Activated gamma-delta T cell (primary cell): ENCODE measurements at regions not wholly inside any gene's neighbourhood (a gene's known extent, or its start where the extent isn't known, plus 50 kb on each side); places are given as distances from the start of the nearest gene placed in this dataset.

Experiments used
- DNase-seq: peaks from one replicate; lab custom pipeline; 2025; lab: John Stamatoyannopoulos, UW

GRCh38 chr5:50964746-50965653 lies 298.6 kb downstream of the PARP8 start:
- DNase-seq, result no peak

DNA sequence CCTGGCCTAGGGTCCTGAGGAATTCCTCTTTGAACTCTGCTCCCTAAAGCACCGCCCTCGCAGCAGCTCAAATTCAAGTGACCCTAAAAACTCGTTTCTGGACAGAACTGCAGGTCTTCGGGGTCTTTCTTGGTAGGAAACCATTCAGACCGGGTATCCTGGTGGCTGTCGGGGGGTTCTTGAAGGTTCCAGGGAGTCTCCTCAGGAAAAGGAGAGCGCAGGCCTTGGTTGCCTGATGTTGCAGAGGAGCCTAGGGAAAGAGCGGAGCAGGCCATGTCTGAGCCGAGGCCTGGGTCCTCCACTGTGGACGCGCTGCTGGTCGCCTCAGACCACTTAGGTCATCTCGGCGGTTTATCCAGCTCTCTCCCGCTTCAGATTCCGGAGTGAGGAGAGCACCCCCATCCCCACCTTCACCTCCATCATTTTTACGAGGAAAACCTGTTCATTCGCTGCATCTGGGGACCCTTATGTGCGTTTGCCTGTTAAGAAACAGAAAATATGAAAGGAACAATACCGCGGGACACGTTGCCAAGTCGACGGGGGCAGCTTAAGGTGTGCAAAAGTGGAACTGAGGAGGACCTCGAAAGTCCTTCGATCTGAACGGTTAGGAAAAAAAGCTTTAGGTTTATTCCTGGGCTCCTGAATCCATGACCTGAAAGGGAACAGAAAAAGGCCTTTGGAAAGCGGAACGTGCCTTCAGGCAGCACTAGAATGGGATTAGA lies 299.4 kb downstream of the PARP8 start:
- no peak for DNase-seq

GRCh38 chr5:50967009-50967562 lies 300.6 kb downstream of the PARP8 start:
- no peak for DNase-seq

DNA sequence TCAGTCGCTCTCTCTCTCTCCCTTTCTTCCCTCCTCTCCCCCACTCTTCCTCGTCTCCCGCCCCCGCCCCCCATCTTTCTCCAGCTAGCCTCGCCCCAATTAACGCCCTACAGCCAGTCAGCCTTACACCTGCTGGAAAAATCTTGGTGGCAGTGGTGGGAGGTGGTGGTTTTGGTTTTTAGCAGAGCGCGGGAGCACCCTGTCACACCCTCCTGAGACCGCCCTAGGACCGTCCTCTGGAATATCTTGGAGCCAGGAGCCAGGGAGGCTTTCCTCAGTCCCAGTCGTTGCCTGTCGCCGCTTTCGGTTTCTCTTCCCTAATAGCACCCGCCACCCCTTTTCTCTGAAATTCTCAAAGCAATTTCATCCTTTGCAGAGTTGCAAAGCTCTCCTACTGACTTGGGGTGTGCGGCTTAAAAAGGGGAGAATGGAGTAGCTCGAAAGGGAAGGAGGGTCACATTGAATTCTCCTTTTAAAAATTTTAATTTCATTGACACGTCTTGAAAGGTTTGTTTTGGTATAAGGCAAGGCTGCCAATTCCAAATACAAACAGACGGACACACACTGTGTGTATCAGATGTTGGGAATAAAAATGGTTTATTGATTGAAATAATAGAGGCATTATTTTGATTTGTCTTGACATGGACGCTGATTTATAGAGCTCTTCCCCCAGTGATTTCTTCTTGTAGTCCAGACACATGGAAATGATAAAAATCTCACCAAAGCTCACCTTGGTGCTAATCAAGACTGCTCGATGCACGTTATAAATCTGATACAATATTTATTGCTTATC lies 301.3 kb downstream of the PARP8 start:
- no peak for DNase-seq

DNA sequence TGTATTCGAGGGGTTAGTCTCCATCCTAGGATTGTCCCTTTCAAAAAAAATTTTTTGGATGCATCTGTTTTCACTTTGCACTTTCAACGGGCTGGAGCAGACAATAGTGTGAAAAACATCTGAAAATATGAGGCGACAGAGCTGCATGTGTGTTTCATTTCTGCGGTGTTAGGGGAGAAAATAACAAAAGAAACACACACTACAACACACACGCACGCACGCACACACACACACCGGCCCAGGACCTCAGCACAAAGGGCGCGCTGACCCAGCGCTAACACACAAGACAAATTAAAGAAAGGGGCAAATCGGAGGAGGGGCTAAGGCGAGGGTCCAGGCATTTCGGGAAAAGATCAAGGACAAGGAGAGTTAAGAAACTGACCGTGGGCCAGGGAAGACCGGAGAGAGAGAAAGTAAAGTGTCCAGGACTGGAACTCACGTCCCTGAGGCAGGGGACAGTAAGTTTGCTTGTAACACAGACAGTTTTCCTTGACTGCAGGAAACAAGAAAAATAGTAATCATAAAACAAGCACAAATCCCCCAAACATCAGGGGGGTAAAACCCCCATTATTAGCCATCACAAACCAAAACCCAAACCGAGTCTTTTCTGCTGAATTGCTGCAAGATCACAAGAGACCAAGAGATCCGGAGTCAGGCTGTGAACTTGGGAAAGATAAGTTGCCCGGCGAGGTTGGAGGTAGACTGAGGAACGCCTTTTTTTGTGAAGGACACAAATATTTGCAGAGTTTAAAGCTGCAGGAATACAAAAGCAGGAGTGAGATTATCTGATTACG lies 302.1 kb downstream of the PARP8 start:
- no peak for DNase-seq

GRCh38 chr5:50969151-50970031 lies 303.0 kb downstream of the PARP8 start:
- DNase-seq, result peak; percentile 5

GRCh38 chr5:50975840-50976239 lies 309.4 kb downstream of the PARP8 start:
- DNase-seq, result no peak

DNA sequence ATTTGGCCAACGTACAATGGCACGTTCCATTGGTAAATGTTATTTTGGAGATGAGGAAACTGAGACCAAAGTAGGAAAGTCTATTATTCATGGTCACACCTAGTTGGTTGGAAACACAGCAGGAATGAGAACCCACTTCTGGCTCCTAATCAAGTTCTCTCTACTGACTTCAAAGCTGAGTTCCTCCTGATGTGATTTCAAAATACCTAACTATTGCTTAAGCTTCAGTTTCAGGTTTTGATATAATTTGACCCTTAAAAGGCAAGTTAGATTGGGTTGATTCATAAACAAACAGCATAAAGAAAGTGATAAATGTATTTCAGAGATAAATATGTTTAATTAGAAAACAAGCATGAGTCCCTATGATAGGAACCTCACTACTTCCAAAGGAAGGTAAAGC lies 312.5 kb downstream of the PARP8 start:
- DNase-seq, result no peak

GRCh38 chr5:50984640-50985039 lies 318.2 kb downstream of the PARP8 start:
- DNase-seq, result no peak

DNA sequence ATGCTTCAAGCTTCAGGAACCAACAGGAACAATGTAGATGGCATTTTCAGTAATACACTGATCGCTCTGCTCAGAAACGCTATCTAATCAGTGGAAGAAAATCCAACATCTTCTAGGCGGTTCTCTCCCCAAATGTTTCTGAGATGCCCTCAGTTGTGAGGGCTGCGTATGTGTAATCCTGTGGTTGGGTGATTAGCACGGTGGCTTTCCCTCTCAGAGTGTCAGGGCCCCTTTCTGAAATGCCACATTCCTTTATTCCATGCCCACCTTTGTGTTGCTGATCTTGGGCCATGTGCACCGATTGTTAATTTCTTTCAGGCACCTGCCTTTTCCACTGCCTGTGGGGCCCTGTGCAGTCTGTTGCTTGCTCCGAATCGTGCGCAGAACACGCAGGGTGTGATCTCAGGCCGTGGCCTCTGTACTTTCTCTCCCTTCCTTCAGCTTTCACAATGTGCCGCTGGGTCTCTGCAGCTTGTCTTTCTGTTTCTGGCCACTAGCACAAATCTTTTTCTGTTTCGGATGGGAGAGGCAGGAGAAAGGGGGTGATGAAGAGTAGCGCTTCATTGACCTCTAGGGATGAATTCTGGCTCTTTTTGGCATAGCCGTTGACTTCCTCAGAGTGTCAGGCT lies 324.0 kb downstream of the PARP8 start:
- DNase-seq, result no peak

GRCh38 chr5:50995285-50995942 lies 329.0 kb downstream of the PARP8 start:
- DNase-seq, result no peak

GRCh38 chr5:51001227-51001923 lies 334.9 kb downstream of the PARP8 start:
- DNase-seq, result no peak

DNA sequence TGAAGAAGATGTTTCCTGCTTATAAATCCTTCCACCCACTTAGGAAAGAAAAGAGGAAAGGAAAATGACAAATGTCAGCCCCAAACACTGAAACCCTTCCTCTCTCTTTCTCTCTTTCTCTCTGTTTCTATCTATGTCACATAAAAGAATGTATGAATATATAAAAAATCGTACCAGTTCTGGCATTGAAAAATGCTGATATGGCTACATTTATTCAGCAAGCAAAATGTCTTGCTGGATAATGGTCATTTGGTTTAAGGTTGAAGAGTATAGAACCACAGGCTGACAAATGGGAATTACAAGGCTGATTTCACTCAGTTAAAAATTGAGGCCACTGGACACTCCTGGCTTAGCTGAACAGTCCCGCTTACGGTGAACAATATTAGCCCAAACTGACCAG lies 335.9 kb downstream of the PARP8 start:
- no peak for DNase-seq

DNA sequence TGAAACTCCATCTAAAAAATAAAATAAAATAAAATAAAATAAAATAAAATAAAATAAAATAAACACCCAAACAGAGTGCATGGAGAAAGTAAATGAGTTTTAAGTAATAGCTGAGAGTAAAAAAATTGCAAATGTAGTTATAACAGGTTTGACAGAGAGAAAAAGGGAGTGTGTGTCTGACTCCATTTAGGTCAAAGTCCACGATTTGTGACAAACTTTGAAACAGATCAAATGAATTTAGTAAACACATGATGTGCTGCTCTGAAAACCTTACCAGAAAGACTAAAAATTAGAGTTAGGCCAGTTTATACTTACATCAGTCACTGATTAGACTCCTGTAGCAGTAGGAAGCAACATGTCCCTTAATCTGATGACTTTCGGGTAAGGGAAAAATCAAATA lies 346.6 kb downstream of the PARP8 start:
- DNase-seq, result no peak

DNA sequence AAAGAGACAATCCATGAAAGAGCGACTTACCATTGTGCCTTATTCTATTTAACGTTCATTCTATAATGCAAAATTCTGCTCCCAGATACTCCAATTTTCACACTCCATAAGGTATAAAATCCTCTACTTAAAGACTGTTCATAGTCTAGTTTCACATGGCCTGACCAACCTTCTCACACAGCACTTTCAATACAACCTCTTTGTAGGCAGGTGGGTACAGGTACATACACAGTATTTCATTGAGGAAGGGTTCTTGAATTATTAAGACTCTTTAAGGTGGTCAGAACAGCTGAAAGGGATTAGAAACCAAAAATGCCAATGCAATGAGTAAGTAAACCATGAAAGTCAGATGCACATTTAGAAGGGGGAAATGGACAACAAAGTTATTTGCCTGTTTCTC lies 352.0 kb downstream of the PARP8 start:
- DNase-seq, result no peak

DNA sequence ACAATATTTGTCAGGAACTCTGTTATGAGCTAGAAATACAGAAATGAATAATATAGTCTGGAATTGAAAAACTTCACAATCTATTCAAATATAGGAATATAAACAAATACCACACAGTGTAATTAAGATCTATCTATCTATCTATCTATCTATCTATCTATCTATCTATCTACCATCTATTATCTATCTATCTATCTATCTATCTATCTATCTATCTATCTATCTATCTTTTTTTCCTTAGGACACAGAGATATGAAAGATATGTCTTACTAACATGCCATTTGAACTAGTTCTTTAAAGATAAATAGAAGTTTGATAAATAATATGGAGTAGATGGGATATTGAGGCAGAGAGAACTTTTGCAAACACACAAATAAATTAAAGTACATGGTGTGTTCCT lies 357.8 kb downstream of the PARP8 start:
- DNase-seq, result no peak

GRCh38 chr5:51027271-51027670 lies 356.0 kb upstream of the ISL1 start:
- DNase-seq, result no peak

- DNase-seq, result no peak
These were observed 354.9 kb upstream of the ISL1 start for GRCh38 chr5:51028394-51028793.

GRCh38 chr5:51033215-51033614 lies 350.0 kb upstream of the ISL1 start:
- no peak for DNase-seq
